OCI-LY7 (cell line): ENCODE measurements at regions not wholly inside any gene's neighbourhood (a gene's known extent, or its start where the extent isn't known, plus 50 kb on each side); places are given as distances from the start of the nearest gene placed in this dataset.
A peak's percentile ranks its signal among the peaks of the same experiment; 100 is the strongest.

ENCODE experiments used
- BruUV-seq: library from RNA; stranded (reverse); fragments of 400-500 nt; replicated peaks from 2 replicates; lab custom pipeline; 2021; lab: Mats Ljungman, UMichigan
- CTCF ChIA-PET: fragments of 300-600 bp; sonication (Branson Sonifier 250); formaldehyde crosslinking; loops from one replicate; lab custom pipeline; 2022; ENCODE audit warnings: antibody characterized with exemption; ENCODE audit not compliant: unreplicated experiment; lab: Charles Lee
- POLR2A ChIA-PET: fragments of 300-600 bp; sonication (Branson Sonifier 250); formaldehyde crosslinking; loops from one replicate; lab custom pipeline; 2022; ENCODE audit warnings: antibody characterized with exemption; lab: Charles Lee
- DNase-seq: peaks from one replicate; pipeline ENCODE4 v3.0.0-alpha.2; 2015; ENCODE audit warnings: low spot score
- H2AFZ ChIP-seq: fragments of 200-600 bp; sonication (generic), shearing (Covaris generic); 2 replicates; pipeline ENCODE4 v1.6.1; 2014; ENCODE audit warnings: mild to moderate bottlenecking, antibody characterized with exemption, low read length, moderate library complexity
- H3K27ac ChIP-seq: fragments of 200-600 bp; sonication (generic); 2 replicates; pipeline ENCODE4 v1.5.1; 2014; ENCODE audit warnings: mixed run types, low read depth, mild to moderate bottlenecking, moderate library complexity, low read length, inconsistent platforms; ENCODE audit not compliant: poor library complexity, severe bottlenecking
- H3K36me3 ChIP-seq: fragments of 200-600 bp; sonication (generic); 2 replicates; pipeline ENCODE4 v1.6.1; 2014; ENCODE audit warnings: mild to moderate bottlenecking, antibody characterized with exemption, low read length, moderate library complexity, mixed read lengths; ENCODE audit not compliant: insufficient read depth
- H3K4me1 ChIP-seq: fragments of 200-600 bp; sonication (generic); 2 replicates; pipeline ENCODE4 v1.5.1; 2014; ENCODE audit warnings: mild to moderate bottlenecking, low read length; ENCODE audit not compliant: insufficient read depth, poor library complexity, severe bottlenecking
- H3K4me2 ChIP-seq: fragments of 200-600 bp; sonication (generic); 2 replicates; pipeline ENCODE4 v1.6.1; 2014; ENCODE audit warnings: mild to moderate bottlenecking, low read length
- H3K4me3 ChIP-seq: fragments of 200-600 bp; sonication (generic); 2 replicates; pipeline ENCODE4 v1.5.1; 2014; ENCODE audit warnings: mild to moderate bottlenecking, low read depth, low read length; ENCODE audit not compliant: poor library complexity, severe bottlenecking
- H3K79me2 ChIP-seq: fragments of 200-600 bp; sonication (generic); 2 replicates; pipeline ENCODE4 v1.6.1; 2016; ENCODE audit warnings: low read depth, mild to moderate bottlenecking, low read length, moderate library complexity, mixed read lengths; ENCODE audit not compliant: insufficient read depth
- H3K9me2 ChIP-seq: fragments of 200-600 bp; sonication (generic); 2 replicates; pipeline ENCODE4 v1.6.1; 2016; ENCODE audit warnings: mild to moderate bottlenecking, low read length, mixed read lengths; ENCODE audit not compliant: insufficient read depth
- H3K9me3 ChIP-seq: fragments of 200-600 bp; sonication (generic); 2 replicates; pipeline ENCODE4 v1.6.1; 2014; ENCODE audit warnings: mild to moderate bottlenecking, mixed run types, low read length, mixed read lengths
- H4K20me1 ChIP-seq: fragments of 200-600 bp; sonication (generic); 2 replicates; pipeline ENCODE4 v1.6.1; 2014; ENCODE audit warnings: mild to moderate bottlenecking, antibody characterized with exemption, low read length, moderate library complexity, mixed read lengths; ENCODE audit not compliant: insufficient read depth
- CTCF ChIP-seq: fragments of 200-600 bp; sonication (generic); conservative IDR thresholded peaks from 2 replicates; pipeline ENCODE4 v1.5.1; 2014; ENCODE audit warnings: mild to moderate bottlenecking, antibody characterized with exemption, low read length, moderate library complexity, mixed read lengths
- EZH2phosphoT487 ChIP-seq: fragments of 200-600 bp; sonication (generic); IDR thresholded peaks from 2 replicates; pipeline ENCODE4 v1.6.1; 2018; ENCODE audit warnings: low read depth, borderline replicate concordance, mild to moderate bottlenecking, mixed run types, antibody characterized with exemption, low read length, moderate library complexity, mixed read lengths
- intact Hi-C: fragments of 100-400 bp; cut with micrococcal nuclease; formaldehyde crosslinking; loops from one replicate; pipeline ENCODE4 v1.10.0; 2022; ENCODE audit not compliant: unreplicated experiment

DNA sequence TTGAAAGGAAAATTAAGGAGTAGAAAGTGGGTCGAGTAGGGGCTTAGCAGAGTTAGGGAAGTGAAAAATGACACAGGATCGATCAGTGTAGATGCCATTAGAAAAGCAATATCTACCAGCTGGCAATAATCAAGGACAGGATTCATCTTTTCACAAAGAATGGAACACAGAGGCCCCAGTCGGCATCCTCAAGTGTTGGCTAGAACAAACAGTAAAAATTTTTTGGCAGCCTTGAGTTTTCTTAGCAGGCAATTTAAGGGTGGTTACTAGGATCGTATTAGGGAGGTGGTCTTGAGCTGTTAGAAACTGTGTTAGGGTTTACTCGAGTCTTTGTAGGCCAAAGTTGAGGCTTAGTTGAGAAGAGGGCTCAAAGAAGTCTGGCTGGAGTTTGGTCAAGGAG is 658.8 kb upstream of the SGO1 start:
- intact Hi-C loops, result no loop called here
- ChIA-PET POLR2A (interaction anchor here (0.7 kb wide), 1 partner anchor 53 kb away, joined by 3 read pairs; no protein-coding TSS in a partner anchor), CTCF (no interaction called here)
- Histone ChIP-seq H3K4me1 (peaks cover 88% of the 10 kb centered on the region), H3K9me2 (peaks cover 6% of the 10 kb centered on the region; the same call in 1 of the 2 replicates), H3K27ac (no peak overlapping the region), H3K36me3 (peaks cover 4% of the 10 kb centered on the region; the same call in 1 of the 2 replicates), H3K9me3 (no peaks in the 10 kb centered on the region), H3K4me2 (no peak overlapping the region), H4K20me1 (no peaks in the 10 kb centered on the region), H3K4me3 (no peak overlapping the region), H3K79me2 (no peaks in the 10 kb centered on the region), H2AFZ (peak overlapping the region; percentile 59)
- BruUV-seq, result no TSS peak
- TF ChIP-seq CTCF, result no peak
- no peak for DNase-seq

GRCh38 chr3:20842594-20843436 is 656.8 kb upstream of the SGO1 start:
- POLR2A ChIA-PET, result interaction anchor here (0.6 to 1.0 kb wide), 2 partner anchors 16 to 72 kb away, joined by 3 to 6 read pairs; no protein-coding TSS in a partner anchor
- TF ChIP-seq EZH2phosphoT487, result no peak
- TF ChIP-seq CTCF, result no peak
- Histone ChIP-seq H3K79me2 (no peaks in the 10 kb centered on the region), H4K20me1 (no peaks in the 10 kb centered on the region), H3K27ac (peak overlapping the region; percentile 61), H3K9me3 (no peaks in the 10 kb centered on the region), H3K9me2 (peaks cover 6% of the 10 kb centered on the region; the same call in 1 of the 2 replicates), H3K4me3 (peak overlapping the region; percentile 31), H3K36me3 (peaks cover 4% of the 10 kb centered on the region; the same call in 1 of the 2 replicates), H3K4me2 (peak overlapping the region; percentile 60), H2AFZ (peak overlapping the region; percentile 88), H3K4me1 (peaks cover 68% of the 10 kb centered on the region)
- no TSS peak for BruUV-seq
- CTCF ChIA-PET, result no interaction called here
- intact Hi-C loops, result no loop called here
- DNase-seq, result no peak

GRCh38 chr3:20842002-20842401 is 656.0 kb upstream of the SGO1 start:
- peak; percentile 64 for DNase-seq
- Histone ChIP-seq H3K9me2 (peaks cover 6% of the 10 kb centered on the region; the same call in 1 of the 2 replicates), H3K4me1 (peaks cover 59% of the 10 kb centered on the region), H3K4me2 (peak overlapping the region; percentile 60), H2AFZ (peak overlapping the region; percentile 88), H3K4me3 (peak overlapping the region; percentile 31), H4K20me1 (no peaks in the 10 kb centered on the region), H3K9me3 (no peaks in the 10 kb centered on the region), H3K36me3 (no peaks in the 10 kb centered on the region; the same call in 1 of the 2 replicates), H3K79me2 (no peaks in the 10 kb centered on the region), H3K27ac (peak overlapping the region; percentile 61)
- intact Hi-C loops, result no loop called here
- no TSS peak for BruUV-seq
- no peak for TF ChIP-seq EZH2phosphoT487
- POLR2A ChIA-PET, result no interaction called here
- CTCF ChIA-PET, result no interaction called here
